ENCODE measurements at regions not wholly inside any gene's neighbourhood (a gene's known extent, or its start where the extent isn't known, plus 50 kb on each side); places are given as distances from the start of the nearest gene placed in this dataset.
"Not testable (repeated sequence)": the region's sequence is repeated elsewhere in the genome, so short reads cannot be mapped to it uniquely, and the experiment has no call there.

- DNase-seq (ENCODE audit: low spot score), result not testable (repeated sequence)
Observed at GRCh38 chr9:65395121-65395520, 110.1 kb upstream of the FOXD4L5 start.

GRCh38 chr9:65393111-65393810, 108.3 kb upstream of the FOXD4L5 start:
- not testable (repeated sequence) for DNase-seq (ENCODE audit: low spot score)

- not testable (repeated sequence) for DNase-seq (ENCODE audit: low spot score)
Observed at GRCh38 chr9:65392611-65393010, 107.6 kb upstream of the FOXD4L5 start.

- not testable (repeated sequence) for DNase-seq (ENCODE audit: low spot score)
Observed at GRCh38 chr9:65389710-65390109, 104.7 kb upstream of the FOXD4L5 start.

GRCh38 chr9:65389216-65389615, 104.2 kb upstream of the FOXD4L5 start:
- not testable (repeated sequence) for DNase-seq (ENCODE audit: low spot score)

GRCh38 chr9:65386699-65387098, 101.7 kb upstream of the FOXD4L5 start:
- DNase-seq (ENCODE audit: low spot score), result peak; percentile 79

- not testable (repeated sequence) for DNase-seq (ENCODE audit: low spot score)
Observed at GRCh38 chr9:65386191-65386590, 101.2 kb upstream of the FOXD4L5 start.

- DNase-seq (ENCODE audit: low spot score), result not testable (repeated sequence)
Observed at GRCh38 chr9:65385655-65386024, 100.6 kb upstream of the FOXD4L5 start.

GRCh38 chr9:65384759-65385654, 100.0 kb upstream of the FOXD4L5 start:
- DNase-seq (ENCODE audit: low spot score), result not testable (repeated sequence)

GRCh38 chr9:65384066-65384465, 99.1 kb upstream of the FOXD4L5 start:
- not testable (repeated sequence) for DNase-seq (ENCODE audit: low spot score)

- not testable (repeated sequence) for DNase-seq (ENCODE audit: low spot score)
Observed at GRCh38 chr9:65383646-65384045, 98.6 kb upstream of the FOXD4L5 start.

GRCh38 chr9:65382701-65383318, 97.8 kb upstream of the FOXD4L5 start:
- DNase-seq (ENCODE audit: low spot score), result not testable (repeated sequence)

Measured in ecto neural progenitor cell (in vitro differentiated cells).